ENCODE measurements at regions not wholly inside any gene's neighbourhood (a gene's known extent, or its start where the extent isn't known, plus 50 kb on each side); places are given as distances from the start of the nearest gene placed in this dataset.

- no peak overlapping the region for H3K4me3 ChIP-seq (ENCODE audit: low read depth, low read length)
- peak; percentile 56; the same call in 1 of the 2 replicates for TF ChIP-seq CTCF (IDR thresholded peaks at IDR 0.05; ENCODE audit: low read depth, low read length)
Measured at GRCh38 chr5:52693280-52693679, 94.4 kb upstream of the ITGA1 start.

GRCh38 chr5:52693836-52694235, 93.9 kb upstream of the ITGA1 start:
- TF ChIP-seq CTCF (IDR thresholded peaks at IDR 0.05; ENCODE audit: low read depth, low read length) = no peak

GRCh38 chr5:52694648-52695047, 93.1 kb upstream of the ITGA1 start:
- TF ChIP-seq CTCF (IDR thresholded peaks at IDR 0.05; ENCODE audit: low read depth, low read length) = no peak
- no peak overlapping the region for H3K4me3 ChIP-seq (ENCODE audit: low read depth, low read length)

More at GRCh38 chr5:52693836-52694235, 93.9 kb upstream of the ITGA1 start:
- no peak overlapping the region for H3K4me3 ChIP-seq (ENCODE audit: low read depth, low read length)

- no peak overlapping the region for H3K4me3 ChIP-seq (ENCODE audit: low read depth, low read length)
- TF ChIP-seq CTCF (IDR thresholded peaks at IDR 0.05; ENCODE audit: low read depth, low read length) = no peak
Measured at GRCh38 chr5:52702877-52703276, 84.8 kb upstream of the ITGA1 start.

- H3K4me3 ChIP-seq (ENCODE audit: low read depth, low read length) = no peak overlapping the region
- no peak for TF ChIP-seq CTCF (IDR thresholded peaks at IDR 0.05; ENCODE audit: low read depth, low read length)
Measured at GRCh38 chr5:52703321-52703720, 84.4 kb upstream of the ITGA1 start.

- H3K4me3 ChIP-seq (ENCODE audit: low read depth, low read length) = no peak overlapping the region
- TF ChIP-seq CTCF (IDR thresholded peaks at IDR 0.05; ENCODE audit: low read depth, low read length) = no peak
Measured at GRCh38 chr5:52705720-52706119, 82.0 kb upstream of the ITGA1 start.

GRCh38 chr5:52706775-52707174, 80.9 kb upstream of the ITGA1 start:
- no peak overlapping the region for H3K4me3 ChIP-seq (ENCODE audit: low read depth, low read length)
- TF ChIP-seq CTCF (IDR thresholded peaks at IDR 0.05; ENCODE audit: low read depth, low read length) = no peak

All from WI38 (cell line).